Subcutaneous adipose tissue (tissue), 1 donor: ENCODE measurements at regions not wholly inside any gene's neighbourhood (a gene's known extent, or its start where the extent isn't known, plus 50 kb on each side); places are given as distances from the start of the nearest gene placed in this dataset.

Experiments used
- TF ChIP-seq, protein P1 (sequence below): fragments of 450-650 bp; IDR thresholded peaks from one replicate; pipeline ENCODE4 v1.5.1; 2016; ENCODE audit warnings: low read depth, mild to moderate bottlenecking, control low read depth, antibody characterized with exemption, moderate library complexity

DNA sequence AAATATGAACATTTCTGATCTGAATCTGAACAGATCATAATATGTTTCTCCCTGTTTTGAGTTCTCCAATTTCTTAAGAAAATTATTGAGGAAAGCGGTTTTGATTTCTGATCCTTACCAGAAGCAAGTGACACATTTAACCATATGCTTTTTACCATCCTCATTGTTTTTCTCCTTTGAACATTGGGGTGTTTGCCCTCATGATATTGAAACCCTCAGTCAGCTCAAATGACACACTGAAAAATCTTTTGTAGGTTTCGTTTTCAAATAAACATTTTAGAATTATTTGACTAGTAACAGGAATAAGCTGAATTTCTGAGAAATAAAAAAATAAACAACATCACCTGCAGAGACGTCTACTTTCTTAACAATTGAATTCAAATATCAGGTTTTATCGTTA lies 252.1 kb downstream of the DOK5 start:
- TF ChIP-seq, protein P1, sequence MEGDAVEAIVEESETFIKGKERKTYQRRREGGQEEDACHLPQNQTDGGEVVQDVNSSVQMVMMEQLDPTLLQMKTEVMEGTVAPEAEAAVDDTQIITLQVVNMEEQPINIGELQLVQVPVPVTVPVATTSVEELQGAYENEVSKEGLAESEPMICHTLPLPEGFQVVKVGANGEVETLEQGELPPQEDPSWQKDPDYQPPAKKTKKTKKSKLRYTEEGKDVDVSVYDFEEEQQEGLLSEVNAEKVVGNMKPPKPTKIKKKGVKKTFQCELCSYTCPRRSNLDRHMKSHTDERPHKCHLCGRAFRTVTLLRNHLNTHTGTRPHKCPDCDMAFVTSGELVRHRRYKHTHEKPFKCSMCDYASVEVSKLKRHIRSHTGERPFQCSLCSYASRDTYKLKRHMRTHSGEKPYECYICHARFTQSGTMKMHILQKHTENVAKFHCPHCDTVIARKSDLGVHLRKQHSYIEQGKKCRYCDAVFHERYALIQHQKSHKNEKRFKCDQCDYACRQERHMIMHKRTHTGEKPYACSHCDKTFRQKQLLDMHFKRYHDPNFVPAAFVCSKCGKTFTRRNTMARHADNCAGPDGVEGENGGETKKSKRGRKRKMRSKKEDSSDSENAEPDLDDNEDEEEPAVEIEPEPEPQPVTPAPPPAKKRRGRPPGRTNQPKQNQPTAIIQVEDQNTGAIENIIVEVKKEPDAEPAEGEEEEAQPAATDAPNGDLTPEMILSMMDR = no peak

GRCh38 chr20:54726687-54727300 lies 251.4 kb downstream of the DOK5 start:
- TF ChIP-seq, protein P1 = no peak

DNA sequence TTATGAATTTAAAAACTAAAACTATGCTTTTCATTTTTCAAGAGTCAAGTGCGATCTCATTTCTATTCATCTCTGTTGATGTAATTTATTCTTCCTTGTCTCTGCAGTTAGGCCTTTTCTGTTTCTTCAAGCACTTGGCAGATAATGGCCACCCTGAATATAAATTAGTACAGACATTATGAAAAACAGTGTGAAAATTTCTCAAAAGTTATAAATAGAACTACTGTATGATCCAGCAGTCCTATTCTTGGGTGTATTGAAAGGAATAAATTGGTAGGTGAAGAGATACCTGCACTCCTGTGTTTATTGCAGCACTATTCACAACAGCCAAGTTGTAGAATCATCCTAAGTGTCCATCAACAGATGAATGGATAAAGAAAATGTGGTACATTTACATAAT lies 248.3 kb downstream of the DOK5 start:
- TF ChIP-seq, protein P1 = no peak

- TF ChIP-seq, protein P1 = no peak
Observed at GRCh38 chr20:54717983-54718382, 242.6 kb downstream of the DOK5 start.

- TF ChIP-seq, protein P1 = no peak
Observed at GRCh38 chr20:54716790-54717189, 241.4 kb downstream of the DOK5 start.

DNA sequence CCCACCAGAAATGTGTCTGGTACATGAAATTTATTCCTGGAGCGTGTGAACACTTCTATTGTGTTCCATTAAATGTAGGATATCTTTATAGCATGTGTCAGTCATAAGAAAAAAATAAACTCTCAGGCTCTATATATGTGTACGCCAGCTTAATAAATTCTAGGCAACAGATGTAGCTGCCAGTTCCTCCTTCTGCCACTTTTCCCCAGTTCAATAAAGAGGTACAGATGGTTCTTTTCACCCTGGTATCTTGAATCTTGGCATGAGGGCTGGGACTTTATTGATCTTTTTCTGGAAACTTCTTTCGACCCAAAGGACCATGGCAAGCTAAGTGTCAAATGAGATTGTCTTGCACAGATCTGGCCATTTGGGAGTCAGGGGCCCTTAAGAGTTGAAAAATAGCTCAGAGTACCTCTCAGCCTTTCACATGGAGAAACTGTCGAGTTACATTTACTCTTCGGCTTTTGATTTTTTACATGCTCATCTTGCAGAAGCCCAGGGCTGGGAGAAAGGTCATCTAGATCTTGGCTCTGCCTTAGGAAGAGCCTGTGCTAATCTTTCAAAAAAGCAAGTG lies 240.9 kb downstream of the DOK5 start:
- TF ChIP-seq, protein P1 = no peak

GRCh38 chr20:54714817-54715216 lies 239.4 kb downstream of the DOK5 start:
- TF ChIP-seq, protein P1 = no peak
